GM18909 (cell line): ENCODE measurements at regions not wholly inside any gene's neighbourhood (a gene's known extent, or its start where the extent isn't known, plus 50 kb on each side); places are given as distances from the start of the nearest gene placed in this dataset.
"Not testable (repeated sequence)": the region's sequence is repeated elsewhere in the genome, so short reads cannot be mapped to it uniquely, and the experiment has no call there.

Experiments
- ATAC-seq: cut with Tn5 transposase; IDR thresholded peaks from one replicate; pipeline ENCODE4 v1.9.1; 2021; ENCODE audit warnings: mild to moderate bottlenecking; ENCODE audit not compliant: unreplicated experiment, poor library complexity

DNA sequence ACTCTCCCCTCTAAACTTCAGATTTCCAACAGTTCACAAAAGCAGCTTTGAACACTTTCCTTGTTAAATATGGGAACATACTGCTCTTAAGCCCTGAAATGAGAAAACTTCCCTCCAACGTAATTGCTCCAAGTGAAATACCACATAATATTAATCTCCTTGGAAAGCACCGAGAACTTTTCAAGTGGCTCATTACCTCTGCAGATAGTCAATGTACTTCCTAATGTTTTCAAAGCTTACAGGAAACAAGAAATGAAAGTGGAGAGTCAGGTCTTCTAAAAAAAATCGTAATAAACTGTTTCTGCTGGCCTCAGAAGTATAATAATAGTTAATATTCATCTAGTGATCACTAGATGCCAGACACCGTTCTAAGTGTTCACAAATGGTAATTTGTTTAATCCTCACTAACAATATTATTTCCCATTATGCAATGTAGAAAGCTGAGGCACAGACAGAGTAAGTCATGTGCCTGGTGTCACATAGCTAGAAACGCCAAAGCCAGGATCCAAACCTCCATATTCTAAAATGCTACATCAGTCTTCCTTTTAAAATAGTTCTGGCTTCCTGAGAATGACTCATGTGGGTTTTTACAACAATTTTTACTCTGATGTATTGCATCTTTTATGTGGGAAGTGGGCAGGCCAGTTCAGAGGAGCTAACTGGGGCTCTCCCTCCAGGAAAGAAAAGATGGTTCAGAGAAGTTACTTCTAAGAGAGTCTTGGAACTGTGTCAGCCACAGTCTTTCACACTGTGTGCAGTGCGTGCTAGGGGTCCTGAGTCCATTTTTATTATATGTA, 177.2 kb downstream of the PLPPR4 start:
- ATAC-seq = no peak

DNA sequence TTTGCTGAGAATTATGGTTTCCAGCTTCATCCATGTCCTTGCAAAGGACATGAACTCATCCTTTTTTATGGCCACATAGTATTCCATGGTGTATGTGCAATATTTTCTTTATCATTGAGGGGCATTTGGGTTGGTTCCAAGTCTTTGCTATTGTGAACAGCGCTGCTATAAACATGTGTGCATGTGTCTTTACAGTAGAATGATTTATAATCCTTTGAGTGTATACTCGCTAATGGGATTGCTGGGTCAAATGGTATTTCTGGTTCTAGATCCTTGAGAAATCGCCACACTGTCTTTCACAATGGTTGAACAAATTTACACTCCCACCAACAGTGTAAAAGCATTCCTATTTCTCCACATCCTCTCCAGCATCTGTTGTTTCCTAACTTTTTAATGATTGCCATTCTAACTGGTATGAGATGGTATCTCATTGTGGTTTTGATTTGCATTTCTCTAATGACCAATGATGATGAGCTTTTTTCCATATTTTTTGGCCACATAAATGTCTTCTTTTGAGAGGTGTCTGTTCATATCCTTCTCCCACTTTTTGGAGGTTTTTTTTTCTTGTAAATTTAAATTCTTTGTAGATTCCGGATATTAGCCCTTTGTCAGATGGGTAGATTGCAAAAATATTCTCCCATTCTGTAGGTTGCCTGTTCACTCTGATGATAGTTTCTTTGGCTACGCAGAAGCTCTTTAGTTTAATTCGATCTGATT, 180.1 kb downstream of the PLPPR4 start:
- ATAC-seq = not testable (repeated sequence)

DNA sequence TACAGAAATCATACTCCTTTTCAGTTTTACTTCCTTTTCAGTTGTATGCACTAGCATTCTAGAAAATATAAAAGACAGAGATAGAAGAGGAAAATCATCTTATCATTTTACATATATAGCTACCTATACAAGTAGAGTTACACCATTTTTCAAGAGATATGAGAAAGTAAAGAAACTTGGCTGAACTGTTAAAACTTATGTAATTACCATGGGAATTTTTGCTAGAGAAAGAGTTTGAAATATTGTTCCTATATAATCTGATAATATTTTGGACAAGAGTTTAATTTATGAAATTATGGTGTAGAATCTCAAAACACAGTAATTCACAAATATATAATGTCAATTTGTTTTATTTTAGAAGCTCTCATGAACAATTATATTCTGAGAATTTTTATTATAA, 180.8 kb downstream of the PLPPR4 start:
- no peak for ATAC-seq

DNA sequence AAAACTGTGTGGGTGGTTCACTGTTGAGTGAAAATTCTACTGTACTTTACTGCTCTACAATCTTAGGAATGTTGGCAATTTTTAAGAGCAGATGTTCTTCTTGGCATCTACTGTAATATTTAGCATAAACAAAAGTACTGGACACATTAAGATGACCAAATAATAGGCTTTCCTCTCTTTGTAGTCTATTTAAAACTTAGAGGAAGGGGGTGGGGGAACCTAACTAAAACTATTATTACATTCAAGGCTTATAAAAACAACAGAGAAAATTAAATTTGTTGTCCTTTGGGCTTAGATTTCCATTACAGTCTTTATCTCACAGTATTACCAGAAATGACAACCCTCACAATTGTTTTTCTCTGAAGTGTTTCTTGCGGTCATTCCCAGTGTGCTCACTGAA, 181.2 kb downstream of the PLPPR4 start:
- no peak for ATAC-seq

DNA sequence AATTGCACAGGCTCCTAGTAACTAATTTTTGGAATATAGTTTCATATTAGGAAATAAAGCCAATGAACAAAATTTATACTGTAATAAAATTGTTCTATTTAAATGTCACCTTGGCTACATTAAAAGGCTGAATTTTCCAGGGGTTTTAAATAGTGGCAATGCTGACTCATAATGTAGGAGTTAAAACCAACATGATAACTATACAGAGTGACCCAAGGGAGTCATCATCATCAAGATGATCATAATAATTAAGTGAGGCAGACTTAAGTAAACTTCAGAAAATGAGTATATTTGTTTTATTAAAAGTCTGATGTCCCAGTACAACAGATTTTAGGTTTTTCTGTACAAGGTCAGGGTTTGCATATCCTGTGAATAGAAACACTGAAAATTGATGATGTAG, 183.4 kb downstream of the PLPPR4 start:
- ATAC-seq = no peak

DNA sequence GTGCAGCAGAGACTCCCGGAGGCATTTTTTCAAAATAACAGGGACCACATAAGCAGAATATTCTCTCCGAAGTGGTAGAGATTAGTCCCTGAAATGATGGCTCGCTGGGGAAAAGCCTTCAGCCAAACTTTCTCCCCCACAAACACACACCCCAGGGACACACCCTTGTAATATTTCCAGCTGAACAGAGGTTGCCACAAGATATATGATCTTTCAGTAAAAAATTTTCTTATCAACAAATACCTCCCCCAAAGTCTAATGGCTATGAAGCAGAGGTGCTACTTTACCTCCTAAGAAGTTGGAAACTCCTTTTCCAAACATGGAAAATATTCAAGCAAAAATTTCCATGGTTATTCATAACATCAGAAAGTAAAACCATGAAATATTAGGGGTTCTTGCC, 190.2 kb upstream of the PALMD start:
- no peak for ATAC-seq

DNA sequence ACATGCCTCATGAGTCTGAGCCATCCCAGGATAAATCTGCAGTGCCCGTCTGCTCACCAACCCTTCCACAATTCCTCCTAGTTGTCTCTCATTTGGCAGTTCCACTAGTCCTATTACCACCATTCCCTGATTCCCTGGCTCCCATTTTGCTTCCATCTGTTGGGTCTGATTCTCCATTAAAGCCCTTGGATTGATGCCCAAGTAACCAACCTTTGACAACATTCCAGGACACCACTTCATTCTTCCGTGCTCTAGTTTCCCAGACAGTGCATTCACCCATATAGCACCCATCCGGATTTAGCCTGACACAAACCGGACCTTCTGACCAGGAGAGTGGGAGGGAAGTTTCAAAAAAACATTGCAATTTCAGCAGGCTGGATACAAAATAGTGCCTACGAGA, 189.4 kb upstream of the PALMD start:
- ATAC-seq = no peak

DNA sequence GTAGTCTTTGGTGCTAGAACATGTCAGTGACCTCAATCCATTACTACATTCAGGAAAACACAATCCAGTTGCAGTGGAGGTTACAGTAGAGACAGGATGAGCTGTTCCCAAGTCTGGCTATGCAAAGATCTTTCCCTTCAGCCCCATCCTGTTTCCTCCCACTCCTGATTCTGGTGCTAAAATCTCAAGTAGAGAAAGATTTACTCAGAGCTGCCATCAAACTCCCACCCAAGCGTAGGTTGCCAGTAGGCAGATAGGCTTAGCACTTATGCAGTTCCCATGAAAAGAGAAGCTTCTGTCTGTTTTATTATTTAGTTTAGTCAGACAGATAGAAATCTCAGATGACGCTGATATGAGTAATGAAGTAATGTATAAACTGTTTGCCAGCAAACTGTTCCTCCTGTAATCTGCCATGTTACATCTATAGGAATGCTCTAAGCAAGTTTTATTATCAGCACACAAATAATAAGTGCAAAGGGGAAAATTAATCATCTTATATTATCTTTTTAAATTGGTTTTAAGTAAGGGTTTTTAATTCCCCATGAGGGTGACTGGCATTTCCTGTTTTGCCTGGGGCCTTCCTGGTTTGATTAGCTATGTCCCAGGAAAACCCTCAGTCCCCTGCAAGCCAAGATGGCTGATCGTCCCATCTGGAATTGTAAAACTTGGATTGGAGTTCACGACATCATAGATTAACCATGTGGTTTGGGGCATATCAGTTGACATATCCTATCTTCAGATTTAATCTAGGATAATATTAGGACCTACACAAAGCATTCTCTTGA, 188.3 kb upstream of the PALMD start:
- no peak for ATAC-seq

DNA sequence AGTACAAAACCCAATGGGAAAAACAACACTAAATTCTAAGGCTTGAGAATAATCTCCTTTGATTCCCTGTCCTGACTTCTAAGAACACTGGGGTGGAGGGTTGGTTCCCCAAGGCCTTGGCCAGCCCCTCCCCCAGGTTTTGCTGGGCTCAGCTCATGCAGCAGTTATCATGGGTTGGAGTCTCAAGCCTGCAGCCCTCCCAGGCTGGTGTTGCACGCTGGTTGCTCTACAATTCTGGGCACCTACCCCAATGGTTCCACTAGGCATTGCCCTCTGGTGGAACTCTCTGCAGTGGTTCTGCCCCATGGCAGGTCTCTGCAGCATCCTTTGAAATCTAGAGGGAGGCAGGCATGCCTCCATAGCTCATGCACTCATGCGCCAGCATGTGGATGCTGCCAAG, 184.4 kb upstream of the PALMD start:
- ATAC-seq = no peak

DNA sequence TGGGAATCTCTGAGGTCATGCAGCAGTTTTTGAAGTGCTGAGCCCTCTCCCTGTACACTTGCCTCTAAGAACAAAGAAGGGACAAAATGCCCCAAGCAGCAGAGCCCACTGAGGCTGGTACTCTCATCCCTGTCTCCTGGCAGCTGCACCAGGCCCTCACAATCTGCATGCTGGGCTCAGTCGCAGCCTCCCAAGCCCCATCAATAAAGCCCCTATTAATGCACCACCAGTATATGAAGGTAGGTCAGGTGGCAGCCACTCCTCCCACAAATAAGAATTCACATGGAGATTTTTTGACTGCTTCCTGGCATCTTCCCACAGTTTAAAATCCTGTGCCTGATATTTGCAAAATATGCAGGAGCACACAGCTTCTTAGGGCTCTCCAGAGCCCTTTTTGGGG, 181.2 kb upstream of the PALMD start:
- ATAC-seq = no peak

DNA sequence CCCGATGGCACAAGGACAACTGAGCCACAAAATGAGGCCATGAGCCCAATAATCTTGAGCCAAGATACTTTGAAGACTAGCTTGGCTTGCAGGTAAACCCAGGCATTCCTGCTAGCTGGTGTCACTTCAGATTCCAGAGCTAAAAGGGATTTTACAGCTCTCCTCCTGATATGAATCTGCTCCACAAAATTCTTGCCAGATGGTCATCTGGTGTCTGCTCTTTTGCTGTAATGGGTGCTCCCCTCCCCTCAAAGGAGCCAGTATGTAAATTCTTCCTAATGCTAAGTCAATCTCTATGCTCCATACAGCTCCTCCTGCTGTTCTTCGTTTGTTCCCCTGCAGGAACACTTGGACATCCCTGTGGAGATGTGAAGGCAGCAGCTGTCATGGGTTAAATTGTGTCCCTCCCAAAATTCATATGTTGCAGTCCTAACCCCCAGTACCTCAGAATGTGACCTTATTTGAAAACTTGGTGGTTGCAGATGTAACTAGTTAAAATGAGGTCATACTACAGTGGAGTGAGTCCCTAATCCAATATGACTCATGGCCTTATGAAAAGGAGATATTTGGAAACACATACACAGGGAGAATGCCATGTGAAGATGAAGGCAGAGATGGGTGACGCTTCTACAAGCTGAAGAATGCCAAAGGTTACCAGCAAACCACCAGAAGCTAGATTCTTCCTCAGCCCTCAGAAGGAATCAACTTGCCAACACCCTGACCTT, 180.6 kb upstream of the PALMD start:
- ATAC-seq = no peak

DNA sequence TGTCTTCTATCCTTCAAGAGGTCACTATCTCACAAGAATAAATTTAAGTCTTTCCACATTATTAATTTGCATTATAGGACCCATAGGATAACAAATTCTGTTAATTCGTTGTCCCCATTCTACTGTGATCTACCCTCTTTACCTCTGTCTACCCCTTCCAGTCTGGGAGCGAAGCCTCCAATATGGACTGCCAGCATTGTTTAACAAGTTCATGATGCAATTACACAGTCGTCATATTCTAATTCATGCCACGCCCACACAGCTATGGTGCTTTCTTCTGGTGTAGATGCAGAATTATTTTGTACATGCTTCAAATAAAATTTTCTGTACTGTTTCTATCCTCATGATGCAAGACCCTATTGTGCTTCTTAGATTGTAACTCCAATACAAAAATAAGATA, 178.3 kb upstream of the PALMD start:
- no peak for ATAC-seq

DNA sequence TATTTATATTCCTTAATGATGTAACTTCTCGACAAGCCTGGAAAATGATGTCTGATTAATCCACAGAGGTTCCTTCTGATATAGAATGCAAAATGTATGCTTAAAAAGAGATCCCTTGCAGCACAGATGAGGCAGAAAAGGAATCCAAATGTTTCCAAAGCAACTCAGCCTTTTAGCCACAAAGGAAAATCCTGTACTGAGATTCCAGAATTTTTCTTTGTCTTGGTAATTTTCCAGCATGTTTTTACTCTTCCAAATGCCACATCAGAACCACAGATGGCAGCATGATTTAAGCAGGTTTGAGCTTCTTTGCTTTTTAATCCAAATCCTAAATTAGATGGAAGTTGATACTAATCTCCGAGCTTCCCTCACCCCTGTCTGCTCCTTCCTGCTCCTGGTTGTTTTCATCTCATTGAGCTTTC, 176.4 kb upstream of the PALMD start:
- no peak for ATAC-seq

DNA sequence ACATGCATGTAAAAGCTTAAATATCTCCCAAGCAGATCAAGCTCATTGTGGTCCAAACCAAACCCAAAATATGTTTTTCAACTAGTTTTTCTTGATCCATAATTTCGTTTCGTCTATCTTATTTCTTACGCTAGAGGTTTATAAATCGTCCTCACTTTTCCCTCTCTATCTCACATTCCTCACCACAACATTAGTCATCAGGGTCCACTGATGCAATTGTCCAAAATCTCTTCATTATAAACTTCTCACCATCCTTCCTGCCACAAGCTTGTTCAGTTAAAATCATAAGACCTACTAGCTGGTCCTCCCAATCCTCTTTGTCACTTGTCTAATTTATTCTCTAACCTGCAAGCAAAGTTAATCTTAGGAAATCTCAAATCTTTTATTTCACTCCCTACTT, 173.0 kb upstream of the PALMD start:
- ATAC-seq = no peak

DNA sequence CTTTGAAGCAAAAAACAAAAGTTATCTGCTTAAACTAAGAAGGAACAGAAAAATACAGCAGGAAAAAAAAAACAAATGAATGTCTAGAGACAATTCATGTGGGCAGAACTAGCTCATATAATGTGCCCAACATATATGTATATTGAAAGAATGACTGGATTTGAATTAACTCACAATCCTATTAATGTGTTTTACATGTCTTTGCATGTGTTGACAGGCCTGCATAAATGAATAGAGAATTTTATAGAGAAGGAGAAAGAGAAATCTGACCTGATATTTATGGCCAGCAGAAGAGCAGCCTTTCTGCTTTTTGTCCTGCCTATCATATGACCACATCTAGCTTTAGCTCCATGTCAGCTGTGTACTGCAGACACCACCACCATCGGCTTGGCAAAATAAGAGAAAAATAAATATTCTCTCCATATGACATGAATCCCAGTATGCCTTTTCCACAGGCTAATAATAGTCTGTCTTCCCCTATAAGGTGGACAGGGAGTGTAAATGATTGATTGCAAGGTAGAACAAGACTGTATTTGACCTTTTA, 171.5 kb upstream of the PALMD start:
- ATAC-seq = no peak

DNA sequence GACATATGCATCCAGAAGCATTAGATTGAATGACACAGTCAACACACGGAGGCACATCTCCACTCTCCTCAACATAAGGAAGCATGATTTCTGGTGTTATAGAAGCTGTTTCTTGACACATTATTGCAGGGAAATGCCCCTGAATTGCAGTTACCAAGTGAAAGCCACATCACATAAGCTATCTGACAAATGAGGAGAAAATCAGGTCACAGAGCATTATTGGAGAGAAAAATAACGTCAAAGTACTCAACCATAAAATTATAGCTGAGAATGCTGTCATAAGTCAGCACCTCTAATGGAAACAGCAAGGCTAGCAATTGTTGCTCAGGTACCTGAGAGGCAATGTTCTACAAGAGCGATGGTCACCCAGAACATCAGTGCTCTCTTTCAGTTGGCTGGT, 169.9 kb upstream of the PALMD start:
- no peak for ATAC-seq

DNA sequence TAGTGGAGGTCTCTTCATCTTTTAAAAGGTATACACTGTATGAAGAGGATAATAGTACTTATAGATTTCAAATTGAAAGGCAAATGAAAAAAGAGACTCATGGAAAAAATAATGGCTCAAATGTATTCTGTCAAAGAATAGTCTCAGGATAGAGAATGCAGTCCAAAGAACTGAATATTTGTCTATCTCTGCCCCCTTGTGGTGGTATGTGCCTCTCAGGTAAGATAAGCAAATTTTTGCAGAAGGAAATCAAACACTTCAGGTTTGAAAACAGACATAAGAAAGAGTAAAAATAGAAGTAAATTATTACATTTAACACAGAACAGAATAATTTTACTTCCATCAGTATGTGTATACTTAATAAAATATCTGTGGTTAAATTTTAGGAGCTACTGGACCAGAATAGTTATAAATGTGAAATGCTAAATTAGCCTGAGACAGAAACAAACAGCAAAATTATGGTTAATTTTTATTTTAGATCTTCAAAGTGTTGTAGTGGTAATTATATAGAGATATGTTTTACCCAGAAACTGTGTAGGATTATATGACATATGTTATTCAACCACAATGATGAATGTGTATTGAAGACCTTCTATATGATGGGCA, 164.4 kb upstream of the PALMD start:
- ATAC-seq = peak; percentile 76

DNA sequence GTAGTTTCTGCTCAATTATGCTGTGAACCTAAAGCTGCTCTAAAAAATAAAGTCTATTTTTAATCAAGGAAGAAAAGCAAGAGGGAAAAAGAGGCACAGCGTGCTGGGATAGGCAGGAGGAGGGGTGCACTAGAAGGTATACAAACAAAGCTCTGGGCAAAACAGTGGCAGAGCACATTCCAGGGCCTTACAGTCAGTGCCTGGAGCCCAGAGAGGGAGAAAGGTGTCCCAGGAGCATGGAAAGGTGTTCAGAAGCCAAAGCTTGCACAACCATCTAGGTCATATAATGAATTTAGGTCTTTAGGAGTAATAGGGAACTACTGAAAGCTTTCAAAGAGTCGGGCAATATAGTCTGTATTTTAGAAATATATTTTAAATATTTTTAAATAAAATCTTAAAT, 163.6 kb upstream of the PALMD start:
- ATAC-seq = no peak

DNA sequence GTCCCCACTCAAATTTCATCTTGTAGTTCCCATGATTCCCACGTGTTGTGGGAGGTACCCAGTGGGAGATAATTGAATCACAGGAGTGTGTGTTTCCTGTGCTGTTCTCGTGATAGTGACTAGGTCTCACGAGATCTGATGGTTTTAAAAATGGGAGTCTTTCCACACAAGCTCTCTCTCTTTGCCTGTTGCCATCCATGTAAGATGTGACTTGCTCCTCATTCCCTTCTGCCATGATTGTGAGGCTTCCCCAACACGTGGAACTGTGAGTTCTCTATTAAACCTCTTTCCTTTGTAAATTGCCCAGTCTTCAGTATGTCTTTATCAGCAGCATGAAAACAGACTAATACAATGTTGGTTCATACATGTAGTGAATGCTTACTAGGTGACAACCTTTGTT, 163.2 kb upstream of the PALMD start:
- no peak for ATAC-seq

DNA sequence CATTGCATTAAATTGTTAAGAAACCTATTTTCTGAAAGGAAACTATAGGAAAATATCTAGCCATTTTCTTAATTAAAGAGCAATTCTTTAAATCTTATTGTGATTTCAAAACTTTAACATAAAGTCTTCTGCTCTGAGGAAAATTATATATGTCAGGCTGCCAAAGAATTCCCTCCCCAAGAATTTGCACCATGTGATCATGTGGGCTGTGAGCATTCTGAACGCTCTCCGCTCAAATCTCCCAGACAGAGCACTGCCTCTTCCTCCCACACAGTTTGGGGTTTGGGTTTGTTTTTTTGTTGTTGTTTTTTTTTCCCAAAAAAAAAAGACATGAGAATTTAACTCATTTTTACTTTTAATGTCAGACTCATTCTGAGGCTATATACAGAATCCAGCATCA, 155.9 kb upstream of the PALMD start:
- no peak for ATAC-seq
